Psoas muscle (tissue), 7 donors: ENCODE measurements at regions not wholly inside any gene's neighbourhood (a gene's known extent, or its start where the extent isn't known, plus 50 kb on each side); places are given as distances from the start of the nearest gene placed in this dataset.

Source experiments
- ATAC-seq, 4 donors: fragments of 200-7000 bp; cut with Tn5 transposase; one replicate each; pipeline ENCODE4 v1.9.1; 2020; ENCODE audit warnings: moderate library complexity in 3 of 4, mild to moderate bottlenecking in 2 of 4
- DNase-seq, 2 donors: peaks; one replicate each; pipeline ENCODE4 v3.0.0-alpha.2; 2020
- H3K27ac ChIP-seq: fragments of 200-600 bp; one replicate; pipeline ENCODE4 v1.8.0; 2022
- H3K27me3 ChIP-seq, 3 donors: fragments of 200-600 bp in 1 of 3; one replicate each; pipeline versions ENCODE4 v1.6.1 to v1.8.0; 2013 to 2022; ENCODE audit warnings: low read length in 2 of 3, mild to moderate bottlenecking in 2 of 3, moderate library complexity in 1 of 3; ENCODE audit not compliant: insufficient read depth in 3 of 3
- H3K36me3 ChIP-seq, 2 donors: fragments of 200-600 bp in 1 of 2; one replicate each; pipeline versions ENCODE4 v1.6.1 to v1.8.0; 2013 to 2022; ENCODE audit warnings: low read depth in 1 of 2, mild to moderate bottlenecking in 1 of 2, moderate library complexity in 1 of 2; ENCODE audit not compliant: insufficient read depth in 1 of 2
- H3K4me1 ChIP-seq: fragments of 200-600 bp; one replicate; pipeline ENCODE4 v1.8.0; 2022
- H3K4me3 ChIP-seq: fragments of 200-600 bp; one replicate; pipeline ENCODE4 v1.8.0; 2022; ENCODE audit warnings: mild to moderate bottlenecking
- H3K9me3 ChIP-seq: fragments of 200-600 bp; one replicate; pipeline ENCODE4 v1.8.0; 2022
- WGBS, 3 donors: extraction: QIAGEN DNeasy Blood & Tissue Kit; methylation state at CpG; one replicate each; pipeline versions ENCODE4 v1.1.6 to v1.1.7; 2013; 5-methylcytosine and 5-hydroxymethylcytosine counted together
- intact Hi-C, 2 donors: fragments of 100-400 bp; cut with DNase I; formaldehyde crosslinking; loops; one replicate each; pipeline versions ENCODE4 v1.11.0 to v1.14.2; 2022
- TF ChIP-seq, protein P1 (sequence below): fragments of 200-600 bp; IDR thresholded peaks from one replicate; pipeline ENCODE4 v1.8.0; 2022; ENCODE audit warnings: antibody characterized with exemption
- donor health status: healthy with polysubstance abuse.
- donor health status: DM: no; HTN: no; CAD: no; lungs with moderate emphysema.
- donor health status: Bipolar disorder and iron deficiency.
- donor health status: healthy.
- donor health status: DM: yes; HTN: yes; CAD: no.
- donor health status: DM: no; HTN: no; CAD: no.
- donor health status: DM: yes; HTN: yes; CAD: no.

DNA sequence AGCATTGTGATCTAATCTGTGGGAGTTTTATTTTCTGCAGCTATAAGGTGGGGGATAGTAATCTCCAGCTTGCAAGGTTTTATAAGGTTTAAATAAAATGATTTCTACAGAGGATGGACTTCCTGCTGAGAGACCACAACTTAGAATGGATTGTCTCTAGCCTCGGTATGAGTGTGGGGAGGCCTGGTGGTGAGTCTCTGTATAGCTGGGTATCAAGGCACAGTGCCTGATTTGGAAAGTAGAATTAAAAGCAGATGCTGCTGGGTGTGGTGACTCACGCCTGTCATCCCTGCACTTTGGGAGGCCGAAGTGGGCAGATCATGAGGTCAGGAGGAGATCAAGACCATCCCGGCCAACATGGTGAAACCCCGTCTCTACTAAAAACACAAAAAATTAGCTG, 162.0 kb upstream of the GATB start:
- Histone ChIP-seq H3K36me3 (no peaks in the 10 kb centered on the region), H3K27ac (no peak overlapping the region), H3K4me1 (no peaks in the 10 kb centered on the region), H3K9me3 (no peaks in the 10 kb centered on the region), H3K4me3 (no peak overlapping the region), H3K27me3 (peaks cover 0 to 3% (median 0%) of the 10 kb centered on the region in 3 donors)
- DNase-seq (no peak), ATAC-seq (no peak)
- 88 to 91% (median 89%) methylated on average over 5 of the region's 5 CpGs for WGBS, 3 donors
- intact Hi-C loops: no loop called here
- TF ChIP-seq, protein P1, sequence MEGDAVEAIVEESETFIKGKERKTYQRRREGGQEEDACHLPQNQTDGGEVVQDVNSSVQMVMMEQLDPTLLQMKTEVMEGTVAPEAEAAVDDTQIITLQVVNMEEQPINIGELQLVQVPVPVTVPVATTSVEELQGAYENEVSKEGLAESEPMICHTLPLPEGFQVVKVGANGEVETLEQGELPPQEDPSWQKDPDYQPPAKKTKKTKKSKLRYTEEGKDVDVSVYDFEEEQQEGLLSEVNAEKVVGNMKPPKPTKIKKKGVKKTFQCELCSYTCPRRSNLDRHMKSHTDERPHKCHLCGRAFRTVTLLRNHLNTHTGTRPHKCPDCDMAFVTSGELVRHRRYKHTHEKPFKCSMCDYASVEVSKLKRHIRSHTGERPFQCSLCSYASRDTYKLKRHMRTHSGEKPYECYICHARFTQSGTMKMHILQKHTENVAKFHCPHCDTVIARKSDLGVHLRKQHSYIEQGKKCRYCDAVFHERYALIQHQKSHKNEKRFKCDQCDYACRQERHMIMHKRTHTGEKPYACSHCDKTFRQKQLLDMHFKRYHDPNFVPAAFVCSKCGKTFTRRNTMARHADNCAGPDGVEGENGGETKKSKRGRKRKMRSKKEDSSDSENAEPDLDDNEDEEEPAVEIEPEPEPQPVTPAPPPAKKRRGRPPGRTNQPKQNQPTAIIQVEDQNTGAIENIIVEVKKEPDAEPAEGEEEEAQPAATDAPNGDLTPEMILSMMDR: no peak

DNA sequence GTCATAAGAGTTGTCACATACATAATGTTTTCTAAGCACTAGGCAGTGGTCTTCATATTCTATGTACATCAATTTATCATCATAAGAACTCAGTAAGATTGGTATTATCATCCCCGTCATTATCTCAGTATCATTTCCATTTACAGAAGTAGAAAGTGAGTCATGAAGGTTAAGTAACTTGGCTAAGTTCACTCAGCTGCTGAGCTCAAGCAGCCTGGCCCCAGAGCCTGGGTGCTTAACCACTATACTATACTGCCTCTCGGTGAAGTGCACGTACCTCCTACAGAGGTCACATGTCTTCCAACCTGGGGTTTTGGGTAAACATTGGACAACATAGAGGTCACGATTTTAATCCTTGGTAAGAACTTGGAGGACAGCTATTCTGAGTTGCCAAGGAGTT, 161.5 kb upstream of the GATB start:
- TF ChIP-seq, protein P1: no peak
- Histone ChIP-seq H3K36me3 (no peaks in the 10 kb centered on the region), H3K27me3 (peaks cover 0 to 3% (median 0%) of the 10 kb centered on the region in 3 donors), H3K4me3 (no peak overlapping the region), H3K4me1 (no peaks in the 10 kb centered on the region), H3K9me3 (no peaks in the 10 kb centered on the region), H3K27ac (no peak overlapping the region)
- WGBS, 3 donors: 73 to 81% (median 74%) methylated on average over 4 of the region's 4 CpGs
- DNase-seq (no peak), ATAC-seq (peak in 2 of 4 donors; percentile 44 to 74)
- intact Hi-C loops: no loop called here

DNA sequence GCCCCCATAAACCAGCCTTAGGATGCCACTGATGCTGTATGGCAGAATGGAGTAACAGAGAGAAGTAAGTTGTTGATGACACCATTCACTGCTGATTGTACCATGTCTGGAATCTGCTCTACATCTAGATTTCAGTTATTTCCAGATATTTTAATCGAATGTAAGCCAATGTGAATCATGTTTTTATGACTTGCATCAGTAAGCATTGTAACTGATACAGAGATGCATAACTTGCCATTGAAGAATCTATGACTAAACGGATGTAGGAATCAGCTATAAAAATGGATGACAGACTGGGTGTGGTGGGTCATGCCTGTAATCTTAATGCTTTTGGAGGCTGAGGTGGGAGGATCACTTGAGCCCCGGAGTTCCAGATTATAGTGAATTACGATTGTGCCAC, 161.0 kb upstream of the GATB start:
- no peaks in the 10 kb centered on the region for H3K9me3 ChIP-seq
- H3K4me3 ChIP-seq: no peak overlapping the region
- no peaks in the 10 kb centered on the region for H3K4me1 ChIP-seq
- H3K27ac ChIP-seq: no peak overlapping the region
- DNase-seq (no peak), ATAC-seq (no peak)
- intact Hi-C loops: no loop called here
- 69 to 76% (median 76%) methylated on average over 4 of the region's 4 CpGs for WGBS, 3 donors
- TF ChIP-seq, protein P1: no peak
- no peaks in the 10 kb centered on the region for H3K36me3 ChIP-seq
- H3K27me3 ChIP-seq: peaks cover 0 to 3% (median 0%) of the 10 kb centered on the region in 3 donors

DNA sequence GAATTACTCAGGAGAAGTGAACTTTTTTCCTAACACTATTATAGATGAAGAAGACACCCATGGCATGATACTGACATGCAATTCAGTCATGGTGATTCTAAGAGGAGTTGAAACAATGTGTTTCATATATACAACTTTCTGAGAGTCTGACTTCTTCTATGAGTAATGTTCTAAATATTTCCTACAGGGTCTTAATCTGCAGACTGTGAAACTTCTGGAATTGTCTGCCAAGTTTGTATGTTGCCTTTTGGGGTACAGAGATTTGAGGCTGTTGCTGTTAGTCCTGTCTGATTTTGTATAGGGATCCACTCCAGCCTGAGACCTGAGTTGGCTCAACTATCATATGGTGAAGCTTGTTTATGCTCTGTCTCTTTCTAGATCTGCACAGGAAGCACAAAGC, 160.6 kb upstream of the GATB start:
- Histone ChIP-seq H3K9me3 (no peaks in the 10 kb centered on the region), H3K4me3 (no peak overlapping the region), H3K27ac (no peak overlapping the region), H3K27me3 (peaks cover 0 to 3% (median 0%) of the 10 kb centered on the region in 3 donors), H3K36me3 (no peaks in the 10 kb centered on the region), H3K4me1 (no peaks in the 10 kb centered on the region)
- DNase-seq (no peak), ATAC-seq (no peak)
- TF ChIP-seq, protein P1: no peak
- intact Hi-C loops: no loop called here

DNA sequence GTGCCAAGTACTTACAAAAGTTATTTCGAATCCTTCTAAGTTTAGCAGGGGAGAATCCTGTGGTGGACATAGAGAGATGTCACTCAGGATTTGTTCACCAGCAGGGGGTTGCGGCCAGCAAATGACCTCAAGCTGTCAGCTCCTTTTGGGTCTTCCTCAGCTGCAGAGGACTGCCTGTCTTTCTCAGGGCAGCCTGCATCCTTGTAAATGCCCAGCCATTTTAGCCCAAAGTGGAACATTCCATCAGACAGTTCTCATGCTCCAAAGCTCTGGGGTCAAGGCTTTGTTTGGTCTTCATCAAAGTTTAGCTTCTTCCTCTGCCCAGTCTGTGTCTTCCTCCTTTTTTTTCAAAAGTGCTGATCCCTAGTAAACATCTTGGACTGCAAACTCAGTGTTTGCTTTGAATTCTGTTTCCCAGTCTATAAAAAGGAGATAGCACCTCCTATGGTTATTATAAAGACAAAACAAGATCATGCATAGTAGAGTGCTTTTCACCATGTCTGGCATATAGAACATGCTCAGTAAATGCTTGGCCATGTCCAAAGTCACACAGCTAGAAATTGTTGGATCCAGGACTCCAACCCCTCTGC, 156.4 kb upstream of the GATB start:
- Histone ChIP-seq H3K36me3 (no peaks in the 10 kb centered on the region), H3K27me3 (no peaks in the 10 kb centered on the region), H3K9me3 (no peaks in the 10 kb centered on the region), H3K4me3 (no peak overlapping the region), H3K4me1 (no peaks in the 10 kb centered on the region), H3K27ac (no peak overlapping the region)
- WGBS, 3 donors: 63 to 70% (median 66%) methylated on average over 2 of the region's 2 CpGs
- no peak for DNase-seq
- TF ChIP-seq, protein P1: no peak
- no peak for ATAC-seq
- intact Hi-C loops: no loop called here
